ENCODE measurements at regions not wholly inside any gene's neighbourhood (a gene's known extent, or its start where the extent isn't known, plus 50 kb on each side); places are given as distances from the start of the nearest gene placed in this dataset.

GRCh38 chr6:150314230-150315188, 54.3 kb upstream of the IYD start:
- DNase-seq (ENCODE audit: low spot score) (no peak), ATAC-seq (no peak), FAIRE-seq (no peak)
- in situ Hi-C loops (cut with HindIII; ENCODE audit: extremely low pct_ligation_motif_present, low pct_unique_long_range_greater_than_20kb) (no loop called here), intact Hi-C loops (cut with micrococcal nuclease; ENCODE audit: unreplicated experiment) (no loop called here)
- no peaks in the 10 kb centered on the region for H3K9me3 ChIP-seq (ENCODE audit: low read length)
- no peaks in the 10 kb centered on the region for H4K20me1 ChIP-seq (ENCODE audit: insufficient read depth, low read length)
- H3K4me3 ChIP-seq (replicated peaks in 1 of 3; ENCODE audit: insufficient read depth in 1 of 3, low read depth in 2 of 3, low read length in 3 of 3): no peak overlapping the region
- no peaks in the 10 kb centered on the region for H3K79me2 ChIP-seq (ENCODE audit: insufficient read depth, low read length)
- POLR2A ChIA-PET: no interaction called here
- no peaks in the 10 kb centered on the region; a peak in 1 of 5 replicates for H3K27me3 ChIP-seq (ENCODE audit: control insufficient read depth in 1 of 2, insufficient read depth in 2 of 2, low read length in 2 of 2)
- CTCF ChIA-PET (ENCODE audit: low intra/inter-chr PET ratio, low total read pairs): no interaction called here
- BruUV-seq (replicated peaks): no TSS peak
- H3K27ac ChIP-seq (ENCODE audit: extremely low read length, insufficient read depth, low read length): no peak overlapping the region
- 4% methylated on average over 5 of the region's 5 CpGs for WGBS (ENCODE audit: low lambda C conversion rate)
- H2AFZ ChIP-seq (ENCODE audit: low read length): no peak overlapping the region
- TF ChIP-seq CREB3 (CRISPR knock-in tag; IDR thresholded peaks at IDR 0.05): no peak
- no peak for TF ChIP-seq CCDC6 (CRISPR knock-in tag; IDR thresholded peaks at IDR 0.05)
- no peak for TF ChIP-seq MBD4 (IDR thresholded peaks at IDR 0.05; ENCODE audit: borderline replicate concordance, low read length)
- peak; percentile 92 for TF ChIP-seq PCBP2 (optimal IDR thresholded peaks at IDR 0.05; ENCODE audit: low read depth, low read length, poor library complexity, severe bottlenecking)
- TF ChIP-seq ZFP1 (CRISPR knock-in tag; IDR thresholded peaks at IDR 0.05): no peak
- TF ChIP-seq ZNF589 (CRISPR knock-in tag; conservative IDR thresholded peaks at IDR 0.05): no peak
- TF ChIP-seq HNF4G (IDR thresholded peaks at IDR 0.05; ENCODE audit: borderline replicate concordance, low read depth, low read length): no peak
- TF ChIP-seq HNF4G (CRISPR knock-in tag; IDR thresholded peaks at IDR 0.05; ENCODE audit: borderline replicate concordance, low read depth): no peak
- TF ChIP-seq SRSF4 (IDR thresholded peaks at IDR 0.05; ENCODE audit: low read depth, low read length, poor library complexity, severe bottlenecking): no peak
- H3K4me1 ChIP-seq (ENCODE audit: insufficient read depth, low read length): no peaks in the 10 kb centered on the region
- no peak overlapping the region for H3K9ac ChIP-seq (ENCODE audit: insufficient read depth, low read depth, low read length)
- no peak overlapping the region for H3K4me2 ChIP-seq (ENCODE audit: low read depth, low read length)
- no peaks in the 10 kb centered on the region for H3K36me3 ChIP-seq (replicated peaks in 1 of 2; ENCODE audit: control insufficient read depth in 1 of 2, insufficient read depth in 2 of 2, low read length in 2 of 2)
